Peyer's patch (tissue), 4 donors: ENCODE measurements at regions not wholly inside any gene's neighbourhood (a gene's known extent, or its start where the extent isn't known, plus 50 kb on each side); places are given as distances from the start of the nearest gene placed in this dataset.

ENCODE experiments used
- CTCF ChIP-seq, 6 experiments: fragments of 450-650 bp in 4 of 6; fragments of 200-600 bp in 2 of 6; sonication (generic) in 1 of 6; IDR thresholded peaks; one replicate each; pipeline ENCODE4 v1.5.1; 2017 to 2019; ENCODE audit warnings: antibody characterized with exemption in 6 of 6, mild to moderate bottlenecking in 3 of 6, moderate library complexity in 1 of 6
- POLR2A ChIP-seq, 2 donors: fragments of 450-650 bp; IDR thresholded peaks; one replicate each; pipeline ENCODE4 v1.5.1; 2017; ENCODE audit warnings: antibody characterized with exemption in 2 of 2, mild to moderate bottlenecking in 2 of 2, moderate library complexity in 2 of 2

DNA sequence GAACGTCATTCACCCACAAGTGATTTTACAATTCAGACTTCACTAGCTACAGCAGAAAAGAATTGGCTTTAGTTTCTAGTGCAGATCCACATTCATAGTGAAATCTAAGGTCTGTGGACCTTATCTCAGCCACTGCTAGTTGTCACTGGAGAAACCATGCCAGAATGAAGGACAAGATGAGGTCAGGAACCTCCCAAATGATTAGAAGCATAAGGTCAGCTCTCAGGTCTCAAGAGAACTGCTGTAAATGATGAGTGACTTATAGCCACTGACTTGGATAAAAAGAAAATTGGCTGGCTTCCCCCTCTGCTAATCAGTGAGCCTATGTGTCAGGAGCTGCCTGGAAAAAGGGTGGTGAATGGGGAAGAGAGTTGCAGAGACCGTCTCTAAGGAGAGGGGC, 265.3 kb upstream of the BMP2 start:
- TF ChIP-seq CTCF (IDR thresholded peaks at IDR 0.05) (no peak), POLR2A (IDR thresholded peaks at IDR 0.05) (no peak)
